ENCODE measurements at regions not wholly inside any gene's neighbourhood (a gene's known extent, or its start where the extent isn't known, plus 50 kb on each side); places are given as distances from the start of the nearest gene placed in this dataset.

GRCh38 chr2:35741556-35741955 lies 614.0 kb upstream of the CRIM1 start:
- H3K27ac ChIP-seq (ENCODE audit: insufficient read depth, low read depth, low read length, poor library complexity, severe bottlenecking), result no peak overlapping the region
- H3K4me1 ChIP-seq (ENCODE audit: control insufficient read depth, insufficient read depth, low read length), result no peaks in the 10 kb centered on the region
- H3K9me3 ChIP-seq (ENCODE audit: control insufficient read depth, low read length), result no peaks in the 10 kb centered on the region
- 81 to 100% methylated on average over 2 of the region's 2 CpGs for WGBS, 2 experiments
- H3K4me3 ChIP-seq (ENCODE audit: insufficient read depth, low read depth, low read length), result no peak overlapping the region
- H3K36me3 ChIP-seq (ENCODE audit: control insufficient read depth, insufficient read depth, low read length), result no peaks in the 10 kb centered on the region
- no peaks in the 10 kb centered on the region for H3K27me3 ChIP-seq (ENCODE audit: control insufficient read depth, insufficient read depth, low read length, poor library complexity, severe bottlenecking)

- Histone ChIP-seq H3K4me3 (ENCODE audit: insufficient read depth, low read depth, low read length) (no peak overlapping the region), H3K27me3 (ENCODE audit: control insufficient read depth, insufficient read depth, low read length, poor library complexity, severe bottlenecking) (no peaks in the 10 kb centered on the region), H3K9me3 (ENCODE audit: control insufficient read depth, low read length) (no peaks in the 10 kb centered on the region), H3K36me3 (ENCODE audit: control insufficient read depth, insufficient read depth, low read length) (no peaks in the 10 kb centered on the region), H3K4me1 (ENCODE audit: control insufficient read depth, insufficient read depth, low read length) (no peaks in the 10 kb centered on the region), H3K27ac (ENCODE audit: insufficient read depth, low read depth, low read length, poor library complexity, severe bottlenecking) (no peak overlapping the region)
These were observed 623.9 kb upstream of the CRIM1 start for GRCh38 chr2:35731674-35732073.

GRCh38 chr2:35714883-35715282 lies 640.7 kb upstream of the CRIM1 start:
- Histone ChIP-seq H3K9me3 (ENCODE audit: control insufficient read depth, low read length) (no peaks in the 10 kb centered on the region), H3K27me3 (ENCODE audit: control insufficient read depth, insufficient read depth, low read length, poor library complexity, severe bottlenecking) (no peaks in the 10 kb centered on the region), H3K4me1 (ENCODE audit: control insufficient read depth, insufficient read depth, low read length) (no peaks in the 10 kb centered on the region), H3K27ac (ENCODE audit: insufficient read depth, low read depth, low read length, poor library complexity, severe bottlenecking) (no peak overlapping the region), H3K4me3 (ENCODE audit: insufficient read depth, low read depth, low read length) (no peak overlapping the region), H3K36me3 (ENCODE audit: control insufficient read depth, insufficient read depth, low read length) (no peaks in the 10 kb centered on the region)
- no CpG with 5 or more reads among the region's 3 CpGs for WGBS, 2 experiments

GRCh38 chr2:35708411-35708923 lies 647.1 kb upstream of the CRIM1 start:
- H3K27me3 ChIP-seq (ENCODE audit: control insufficient read depth, insufficient read depth, low read length, poor library complexity, severe bottlenecking), result no peaks in the 10 kb centered on the region
- WGBS, 2 experiments, result 92 to 96% methylated on average over 2 of the region's 2 CpGs
- H3K4me1 ChIP-seq (ENCODE audit: control insufficient read depth, insufficient read depth, low read length), result no peaks in the 10 kb centered on the region
- H3K27ac ChIP-seq (ENCODE audit: insufficient read depth, low read depth, low read length, poor library complexity, severe bottlenecking), result no peak overlapping the region
- H3K36me3 ChIP-seq (ENCODE audit: control insufficient read depth, insufficient read depth, low read length), result no peaks in the 10 kb centered on the region
- H3K9me3 ChIP-seq (ENCODE audit: control insufficient read depth, low read length), result no peaks in the 10 kb centered on the region
- no peak overlapping the region for H3K4me3 ChIP-seq (ENCODE audit: insufficient read depth, low read depth, low read length)

GRCh38 chr2:35688309-35688708 lies 667.3 kb upstream of the CRIM1 start:
- no peak overlapping the region for H3K27ac ChIP-seq (ENCODE audit: insufficient read depth, low read depth, low read length, poor library complexity, severe bottlenecking)
- no peak overlapping the region for H3K4me3 ChIP-seq (ENCODE audit: insufficient read depth, low read depth, low read length)
- no peaks in the 10 kb centered on the region for H3K9me3 ChIP-seq (ENCODE audit: control insufficient read depth, low read length)
- H3K27me3 ChIP-seq (ENCODE audit: control insufficient read depth, insufficient read depth, low read length, poor library complexity, severe bottlenecking), result no peaks in the 10 kb centered on the region
- WGBS, 2 experiments, result 90 to 95% methylated on average over 1 to 4 of the region's 4 CpGs
- H3K4me1 ChIP-seq (ENCODE audit: control insufficient read depth, insufficient read depth, low read length), result no peaks in the 10 kb centered on the region
- H3K36me3 ChIP-seq (ENCODE audit: control insufficient read depth, insufficient read depth, low read length), result no peaks in the 10 kb centered on the region

- no peaks in the 10 kb centered on the region for H3K9me3 ChIP-seq (ENCODE audit: control insufficient read depth, low read length)
- 91 to 100% methylated on average over 2 of the region's 2 CpGs for WGBS, 2 experiments
These were observed 703.8 kb upstream of the CRIM1 start for GRCh38 chr2:35651688-35652323.

GRCh38 chr2:35614640-35615039 lies 740.9 kb upstream of the CRIM1 start:
- Histone ChIP-seq H3K4me3 (ENCODE audit: insufficient read depth, low read depth, low read length) (no peak overlapping the region), H3K27me3 (ENCODE audit: control insufficient read depth, insufficient read depth, low read length, poor library complexity, severe bottlenecking) (no peaks in the 10 kb centered on the region), H3K36me3 (ENCODE audit: control insufficient read depth, insufficient read depth, low read length) (no peaks in the 10 kb centered on the region), H3K27ac (ENCODE audit: insufficient read depth, low read depth, low read length, poor library complexity, severe bottlenecking) (no peak overlapping the region), H3K9me3 (ENCODE audit: control insufficient read depth, low read length) (no peaks in the 10 kb centered on the region), H3K4me1 (ENCODE audit: control insufficient read depth, insufficient read depth, low read length) (no peaks in the 10 kb centered on the region)
- WGBS, 2 experiments, result 97 to 100% methylated on average over 2 of the region's 2 CpGs

More at GRCh38 chr2:35651688-35652323, 703.8 kb upstream of the CRIM1 start:
- H3K4me3 ChIP-seq (ENCODE audit: insufficient read depth, low read depth, low read length), result no peak overlapping the region
- H3K4me1 ChIP-seq (ENCODE audit: control insufficient read depth, insufficient read depth, low read length), result no peaks in the 10 kb centered on the region
- H3K27ac ChIP-seq (ENCODE audit: insufficient read depth, low read depth, low read length, poor library complexity, severe bottlenecking), result no peak overlapping the region
- H3K36me3 ChIP-seq (ENCODE audit: control insufficient read depth, insufficient read depth, low read length), result no peaks in the 10 kb centered on the region
- H3K27me3 ChIP-seq (ENCODE audit: control insufficient read depth, insufficient read depth, low read length, poor library complexity, severe bottlenecking), result no peaks in the 10 kb centered on the region

GRCh38 chr2:35606394-35606793 lies 749.2 kb upstream of the CRIM1 start:
- Histone ChIP-seq H3K9me3 (ENCODE audit: control insufficient read depth, low read length) (no peaks in the 10 kb centered on the region), H3K4me1 (ENCODE audit: control insufficient read depth, insufficient read depth, low read length) (no peaks in the 10 kb centered on the region), H3K27me3 (ENCODE audit: control insufficient read depth, insufficient read depth, low read length, poor library complexity, severe bottlenecking) (no peaks in the 10 kb centered on the region), H3K36me3 (ENCODE audit: control insufficient read depth, insufficient read depth, low read length) (no peaks in the 10 kb centered on the region), H3K27ac (ENCODE audit: insufficient read depth, low read depth, low read length, poor library complexity, severe bottlenecking) (no peak overlapping the region), H3K4me3 (ENCODE audit: insufficient read depth, low read depth, low read length) (no peak overlapping the region)
- no CpG with 5 or more reads among the region's 2 CpGs for WGBS, 2 experiments

- Histone ChIP-seq H3K27ac (ENCODE audit: insufficient read depth, low read depth, low read length, poor library complexity, severe bottlenecking) (no peak overlapping the region), H3K4me1 (ENCODE audit: control insufficient read depth, insufficient read depth, low read length) (no peaks in the 10 kb centered on the region), H3K9me3 (ENCODE audit: control insufficient read depth, low read length) (no peaks in the 10 kb centered on the region), H3K27me3 (ENCODE audit: control insufficient read depth, insufficient read depth, low read length, poor library complexity, severe bottlenecking) (no peaks in the 10 kb centered on the region), H3K4me3 (ENCODE audit: insufficient read depth, low read depth, low read length) (no peak overlapping the region), H3K36me3 (ENCODE audit: control insufficient read depth, insufficient read depth, low read length) (no peaks in the 10 kb centered on the region)
- WGBS, 2 experiments, result 79 to 90% methylated on average over 1 of the region's 1 CpG
These were observed 757.3 kb upstream of the CRIM1 start for GRCh38 chr2:35598310-35598709.

- Histone ChIP-seq H3K9me3 (ENCODE audit: control insufficient read depth, low read length) (no peaks in the 10 kb centered on the region), H3K36me3 (ENCODE audit: control insufficient read depth, insufficient read depth, low read length) (no peaks in the 10 kb centered on the region), H3K27me3 (ENCODE audit: control insufficient read depth, insufficient read depth, low read length, poor library complexity, severe bottlenecking) (no peaks in the 10 kb centered on the region), H3K4me1 (ENCODE audit: control insufficient read depth, insufficient read depth, low read length) (no peaks in the 10 kb centered on the region), H3K27ac (ENCODE audit: insufficient read depth, low read depth, low read length, poor library complexity, severe bottlenecking) (no peak overlapping the region), H3K4me3 (ENCODE audit: insufficient read depth, low read depth, low read length) (no peak overlapping the region)
- WGBS, 2 experiments, result 91 to 100% methylated on average over 1 of the region's 1 CpG
These were observed 763.7 kb upstream of the CRIM1 start for GRCh38 chr2:35591886-35592285.

GRCh38 chr2:35585972-35586371 lies 769.6 kb upstream of the CRIM1 start:
- Histone ChIP-seq H3K4me3 (ENCODE audit: insufficient read depth, low read depth, low read length) (no peak overlapping the region), H3K9me3 (ENCODE audit: control insufficient read depth, low read length) (peaks cover 3% of the 10 kb centered on the region)
- 91 to 94% methylated on average over 5 of the region's 5 CpGs for WGBS, 2 experiments

More at GRCh38 chr2:35585972-35586371, 769.6 kb upstream of the CRIM1 start:
- Histone ChIP-seq H3K27ac (ENCODE audit: insufficient read depth, low read depth, low read length, poor library complexity, severe bottlenecking) (no peak overlapping the region), H3K27me3 (ENCODE audit: control insufficient read depth, insufficient read depth, low read length, poor library complexity, severe bottlenecking) (no peaks in the 10 kb centered on the region), H3K36me3 (ENCODE audit: control insufficient read depth, insufficient read depth, low read length) (no peaks in the 10 kb centered on the region), H3K4me1 (ENCODE audit: control insufficient read depth, insufficient read depth, low read length) (no peaks in the 10 kb centered on the region)

Data from ectodermal cell (in vitro differentiated cells).